Endothelial cell of umbilical vein (primary cell): ENCODE measurements at regions not wholly inside any gene's neighbourhood (a gene's known extent, or its start where the extent isn't known, plus 50 kb on each side); places are given as distances from the start of the nearest gene placed in this dataset.

Experiments
- POLR2A ChIP-seq: IDR thresholded peaks from 2 replicates; pipeline ENCODE4 v1.6.1; 2012; ENCODE audit warnings: low read depth, mild to moderate bottlenecking, control low read depth, low read length
- TF ChIP-seq, protein P1 (sequence below): IDR thresholded peaks from 2 replicates; pipeline ENCODE4 v1.6.1; 2011; ENCODE audit not compliant: insufficient read depth, insufficient read length

DNA sequence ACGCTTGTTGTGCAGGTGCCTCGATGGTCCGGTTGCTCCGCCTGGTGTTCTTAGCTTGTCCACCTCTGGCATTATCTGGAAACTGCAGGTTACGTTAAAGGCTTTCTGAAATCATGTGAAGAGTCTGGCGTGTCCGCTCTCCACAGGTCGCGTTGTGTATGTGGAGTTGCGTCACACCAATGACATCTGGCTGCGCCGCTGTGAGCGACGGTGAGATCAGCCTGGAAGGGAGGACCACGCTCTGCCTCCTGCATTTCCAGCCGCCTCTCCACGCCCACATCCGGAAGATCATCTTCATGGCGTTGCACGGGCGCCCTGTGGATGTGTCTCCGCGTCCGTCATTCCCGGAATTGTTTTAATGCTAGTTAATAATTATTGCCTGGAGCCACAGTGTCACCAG, 50.6 kb upstream of the GALNT9 start:
- TF ChIP-seq POLR2A = no peak
- TF ChIP-seq, protein P1, sequence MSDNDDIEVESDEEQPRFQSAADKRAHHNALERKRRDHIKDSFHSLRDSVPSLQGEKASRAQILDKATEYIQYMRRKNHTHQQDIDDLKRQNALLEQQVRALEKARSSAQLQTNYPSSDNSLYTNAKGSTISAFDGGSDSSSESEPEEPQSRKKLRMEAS = no peak
